A673 (cell line): ENCODE measurements at regions not wholly inside any gene's neighbourhood (a gene's known extent, or its start where the extent isn't known, plus 50 kb on each side); places are given as distances from the start of the nearest gene placed in this dataset.

ENCODE experiments used
- CTCF ChIP-seq: fragments of 300-800, 200-600 bp; sonication (generic); conservative IDR thresholded peaks from 2 replicates; pipeline ENCODE4 v1.5.1; 2017; ENCODE audit warnings: low read depth, mild to moderate bottlenecking, antibody characterized with exemption, low read length, moderate library complexity, mixed read lengths
- EZH2 ChIP-seq: fragments of 200-600 bp; sonication (generic); IDR thresholded peaks from 2 replicates; pipeline ENCODE4 v1.6.1; 2017; ENCODE audit warnings: borderline replicate concordance, low read depth, mild to moderate bottlenecking, mixed read lengths, antibody characterized with exemption, low read length; ENCODE audit not compliant: poor library complexity, severe bottlenecking

- TF ChIP-seq EZH2: no peak
- no peak for TF ChIP-seq CTCF
Measured at GRCh38 chr5:61916621-61917620, 389.1 kb upstream of the KIF2A start.
